GM21717 (cell line): ENCODE measurements at regions not wholly inside any gene's neighbourhood (a gene's known extent, or its start where the extent isn't known, plus 50 kb on each side); places are given as distances from the start of the nearest gene placed in this dataset.
"Not testable (repeated sequence)": the region's sequence is repeated elsewhere in the genome, so short reads cannot be mapped to it uniquely, and the experiment has no call there.

Source experiments
- ATAC-seq: cut with Tn5 transposase; IDR thresholded peaks from one replicate; pipeline ENCODE4 v1.9.1; 2021; ENCODE audit warnings: mild to moderate bottlenecking, moderate library complexity; ENCODE audit not compliant: unreplicated experiment

GRCh38 chrX:148259990-148260389, 240.4 kb upstream of the AFF2 start:
- ATAC-seq: no peak

GRCh38 chrX:148265829-148266228, 234.6 kb upstream of the AFF2 start:
- ATAC-seq: no peak

GRCh38 chrX:148268673-148269072, 231.7 kb upstream of the AFF2 start:
- ATAC-seq: no peak

GRCh38 chrX:148269513-148269912, 230.9 kb upstream of the AFF2 start:
- no peak for ATAC-seq

- ATAC-seq: no peak
Measured at GRCh38 chrX:148270499-148270898, 229.9 kb upstream of the AFF2 start.

GRCh38 chrX:148271263-148271662, 229.2 kb upstream of the AFF2 start:
- ATAC-seq: no peak

- no peak for ATAC-seq
Measured at GRCh38 chrX:148281920-148282319, 218.5 kb upstream of the AFF2 start.

GRCh38 chrX:148282504-148282903, 217.9 kb upstream of the AFF2 start:
- no peak for ATAC-seq

GRCh38 chrX:148284056-148284455, 216.4 kb upstream of the AFF2 start:
- no peak for ATAC-seq

- ATAC-seq: no peak
Measured at GRCh38 chrX:148284821-148285220, 215.6 kb upstream of the AFF2 start.

GRCh38 chrX:148288451-148288850, 212.0 kb upstream of the AFF2 start:
- ATAC-seq: no peak

- no peak for ATAC-seq
Measured at GRCh38 chrX:148290041-148290440, 210.4 kb upstream of the AFF2 start.

GRCh38 chrX:148290931-148291330, 209.5 kb upstream of the AFF2 start:
- ATAC-seq: no peak

- no peak for ATAC-seq
Measured at GRCh38 chrX:148298737-148299136, 201.7 kb upstream of the AFF2 start.

GRCh38 chrX:148305214-148305613, 195.2 kb upstream of the AFF2 start:
- ATAC-seq: not testable (repeated sequence)

GRCh38 chrX:148309413-148309812, 191.0 kb upstream of the AFF2 start:
- ATAC-seq: no peak

- ATAC-seq: no peak
Measured at GRCh38 chrX:148310426-148311165, 189.8 kb upstream of the AFF2 start.

- no peak for ATAC-seq
Measured at GRCh38 chrX:148311544-148311943, 188.9 kb upstream of the AFF2 start.

GRCh38 chrX:148314876-148315275, 185.5 kb upstream of the AFF2 start:
- no peak for ATAC-seq

- ATAC-seq: no peak
Measured at GRCh38 chrX:148316446-148316845, 184.0 kb upstream of the AFF2 start.

- ATAC-seq: no peak
Measured at GRCh38 chrX:148322906-148323305, 177.5 kb upstream of the AFF2 start.

- no peak for ATAC-seq
Measured at GRCh38 chrX:148333989-148334388, 166.4 kb upstream of the AFF2 start.

- ATAC-seq: no peak
Measured at GRCh38 chrX:148337873-148338272, 162.5 kb upstream of the AFF2 start.
